PC-9 (cell line): ENCODE measurements at regions not wholly inside any gene's neighbourhood (a gene's known extent, or its start where the extent isn't known, plus 50 kb on each side); places are given as distances from the start of the nearest gene placed in this dataset.

Experiments used
- BruUV-seq: library from RNA; stranded (reverse); fragments of 400-500 nt; replicated peaks from 2 replicates; lab custom pipeline; 2021; lab: Mats Ljungman, UMichigan
- CTCF ChIA-PET: fragments of 300-600 bp; sonication (Branson Sonifier 250); formaldehyde crosslinking; loops from one replicate; lab custom pipeline; 2022; ENCODE audit warnings: antibody characterized with exemption; lab: Charles Lee
- POLR2A ChIA-PET: fragments of 300-600 bp; sonication (Branson Sonifier 250); formaldehyde crosslinking; loops from one replicate; lab custom pipeline; 2022; ENCODE audit warnings: antibody characterized with exemption; ENCODE audit not compliant: unreplicated experiment; lab: Charles Lee
- DNase-seq, 2 experiments: peaks; one replicate each; pipeline versions ENCODE4 v3.0.0 to v3.0.0-alpha.2; 2015 to 2022; ENCODE audit warnings: mixed read lengths in 1 of 2
- H2AFZ ChIP-seq: fragments of 200-600 bp; sonication (generic); 2 replicates; pipeline ENCODE4 v1.8.1; 2017; ENCODE audit warnings: antibody characterized with exemption
- H3F3A ChIP-seq: fragments of 200-600 bp; sonication (generic); 2 replicates; pipeline ENCODE4 v1.8.1; 2017; ENCODE audit warnings: antibody characterized with exemption, mild to moderate bottlenecking, low read depth; ENCODE audit not compliant: insufficient read depth
- H3K27ac ChIP-seq: fragments of 200-600 bp; sonication (generic); 2 replicates; pipeline ENCODE4 v1.6.1; 2016; ENCODE audit warnings: mixed run types
- H3K27me3 ChIP-seq: fragments of 200-600 bp; sonication (generic); 2 replicates; pipeline ENCODE4 v1.6.1; 2016; ENCODE audit warnings: low read depth, mixed run types; ENCODE audit not compliant: insufficient read depth
- H3K36me3 ChIP-seq: fragments of 200-600 bp; sonication (generic); 2 replicates; pipeline ENCODE4 v1.6.1; 2016; ENCODE audit warnings: low read depth, mixed run types
- H3K4me1 ChIP-seq: fragments of 200-600 bp; sonication (generic); replicated peaks from 2 replicates; pipeline ENCODE4 v1.6.1; 2016; ENCODE audit warnings: mixed run types; ENCODE audit not compliant: insufficient read depth
- H3K4me2 ChIP-seq: fragments of 200-600 bp; sonication (generic); 2 replicates; pipeline ENCODE4 v1.6.1; 2017; ENCODE audit warnings: mixed run types
- H3K4me3 ChIP-seq: fragments of 200-600 bp; sonication (generic); 2 replicates; pipeline ENCODE4 v1.6.1; 2016; ENCODE audit warnings: mixed run types
- H3K79me2 ChIP-seq: fragments of 200-600 bp; sonication (generic); 2 replicates; pipeline ENCODE4 v1.6.1; 2017; ENCODE audit warnings: low read depth, mixed run types
- H3K9me2 ChIP-seq: fragments of 200-600 bp; sonication (generic); 2 replicates; pipeline ENCODE4 v1.8.1; 2017; ENCODE audit warnings: mild to moderate bottlenecking; ENCODE audit not compliant: insufficient read depth
- H3K9me3 ChIP-seq: fragments of 200-600 bp; sonication (generic); 2 replicates; pipeline ENCODE4 v1.8.1; 2016; ENCODE audit warnings: low read depth; ENCODE audit not compliant: insufficient read depth
- H4K20me1 ChIP-seq: fragments of 200-600 bp; sonication (generic); 2 replicates; pipeline ENCODE4 v1.8.1; 2017; ENCODE audit not compliant: insufficient read depth
- EZH2 ChIP-seq: fragments of 200-600 bp; sonication (generic); IDR thresholded peaks from 2 replicates; pipeline ENCODE4 v1.8.0; 2017; ENCODE audit warnings: antibody characterized with exemption, low read depth
- intact Hi-C: fragments of 100-400 bp; cut with micrococcal nuclease; formaldehyde crosslinking; loops from one replicate; pipeline ENCODE4 v1.10.0; 2022; ENCODE audit not compliant: unreplicated experiment
- TF ChIP-seq, protein P1 (sequence below): fragments of 200-600 bp; sonication (generic); conservative IDR thresholded peaks from 2 replicates; pipeline ENCODE4 v1.6.1; 2017; ENCODE audit warnings: mixed run types, antibody characterized with exemption, mild to moderate bottlenecking, moderate library complexity

DNA sequence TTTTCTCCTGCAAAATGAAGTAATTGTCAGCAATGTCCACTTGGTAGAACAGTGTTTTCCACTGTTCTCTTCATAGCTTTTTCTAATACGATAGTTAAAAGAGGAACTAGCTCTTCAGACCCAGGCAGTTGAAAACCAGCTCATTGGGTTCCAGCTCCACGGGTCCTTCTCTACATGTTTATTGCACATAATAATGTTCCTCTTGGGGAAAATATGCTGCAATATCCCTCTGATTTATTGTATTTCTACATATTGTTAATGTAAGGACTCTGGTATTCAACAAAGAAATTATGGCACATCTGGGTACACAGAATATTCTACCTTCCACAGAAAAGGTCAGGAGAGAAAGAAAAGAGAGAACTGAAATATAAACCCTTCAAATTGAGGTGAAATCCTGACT, 473.4 kb downstream of the TRIML1 start:
- H3K27ac ChIP-seq: no peak overlapping the region
- no peak for TF ChIP-seq EZH2
- TF ChIP-seq, protein P1, sequence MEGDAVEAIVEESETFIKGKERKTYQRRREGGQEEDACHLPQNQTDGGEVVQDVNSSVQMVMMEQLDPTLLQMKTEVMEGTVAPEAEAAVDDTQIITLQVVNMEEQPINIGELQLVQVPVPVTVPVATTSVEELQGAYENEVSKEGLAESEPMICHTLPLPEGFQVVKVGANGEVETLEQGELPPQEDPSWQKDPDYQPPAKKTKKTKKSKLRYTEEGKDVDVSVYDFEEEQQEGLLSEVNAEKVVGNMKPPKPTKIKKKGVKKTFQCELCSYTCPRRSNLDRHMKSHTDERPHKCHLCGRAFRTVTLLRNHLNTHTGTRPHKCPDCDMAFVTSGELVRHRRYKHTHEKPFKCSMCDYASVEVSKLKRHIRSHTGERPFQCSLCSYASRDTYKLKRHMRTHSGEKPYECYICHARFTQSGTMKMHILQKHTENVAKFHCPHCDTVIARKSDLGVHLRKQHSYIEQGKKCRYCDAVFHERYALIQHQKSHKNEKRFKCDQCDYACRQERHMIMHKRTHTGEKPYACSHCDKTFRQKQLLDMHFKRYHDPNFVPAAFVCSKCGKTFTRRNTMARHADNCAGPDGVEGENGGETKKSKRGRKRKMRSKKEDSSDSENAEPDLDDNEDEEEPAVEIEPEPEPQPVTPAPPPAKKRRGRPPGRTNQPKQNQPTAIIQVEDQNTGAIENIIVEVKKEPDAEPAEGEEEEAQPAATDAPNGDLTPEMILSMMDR: no peak
- H3K36me3 ChIP-seq: no peaks in the 10 kb centered on the region
- H3F3A ChIP-seq: no peaks in the 10 kb centered on the region
- H3K9me2 ChIP-seq: no peaks in the 10 kb centered on the region
- H3K79me2 ChIP-seq: no peaks in the 10 kb centered on the region
- ChIA-PET POLR2A (no interaction called here), CTCF (no interaction called here)
- intact Hi-C loops: no loop called here
- no peaks in the 10 kb centered on the region for H3K4me1 ChIP-seq
- H3K9me3 ChIP-seq: no peaks in the 10 kb centered on the region
- no peak overlapping the region for H3K4me3 ChIP-seq
- H3K27me3 ChIP-seq: 0 out of 2 replicates have a peak, but pooled peaks cover 3% of the 10 kb centered on the region
- no peak for DNase-seq
- no TSS peak for BruUV-seq
- H4K20me1 ChIP-seq: no peaks in the 10 kb centered on the region
- no peak overlapping the region for H2AFZ ChIP-seq
- no peak overlapping the region for H3K4me2 ChIP-seq

DNA sequence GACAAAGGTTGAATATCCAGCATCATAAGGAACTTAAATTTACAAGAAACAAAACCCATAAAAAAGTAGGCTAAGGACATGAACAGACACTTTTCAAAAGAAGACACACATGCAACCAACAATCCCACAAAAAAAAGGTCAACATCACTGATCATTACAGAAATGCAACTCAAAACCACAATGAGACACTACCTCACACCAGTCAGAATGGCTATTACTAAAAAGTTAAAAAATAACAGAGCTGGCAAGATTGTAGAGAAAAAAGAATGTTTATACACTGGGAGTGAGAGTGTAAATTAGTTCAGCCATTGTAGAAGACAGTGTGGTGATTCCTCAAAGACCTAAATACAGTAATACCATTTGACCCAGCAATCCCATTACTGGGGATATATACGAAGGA, 474.7 kb downstream of the TRIML1 start:
- no peak for DNase-seq
- H3K27me3 ChIP-seq: no peaks in the 10 kb centered on the region
- H3K9me3 ChIP-seq: no peaks in the 10 kb centered on the region
- H3K9me2 ChIP-seq: no peaks in the 10 kb centered on the region
- no peaks in the 10 kb centered on the region for H3K4me1 ChIP-seq
- no peak overlapping the region for H3K27ac ChIP-seq
- no peaks in the 10 kb centered on the region for H4K20me1 ChIP-seq
- no peak for TF ChIP-seq EZH2
- TF ChIP-seq, protein P1: no peak
- BruUV-seq: no TSS peak
- no peak overlapping the region for H2AFZ ChIP-seq
- intact Hi-C loops: no loop called here
- H3K4me3 ChIP-seq: no peak overlapping the region
- ChIA-PET POLR2A (no interaction called here), CTCF (no interaction called here)
- H3K4me2 ChIP-seq: no peak overlapping the region
- no peaks in the 10 kb centered on the region for H3K36me3 ChIP-seq
- no peaks in the 10 kb centered on the region for H3F3A ChIP-seq
- H3K79me2 ChIP-seq: no peaks in the 10 kb centered on the region

DNA sequence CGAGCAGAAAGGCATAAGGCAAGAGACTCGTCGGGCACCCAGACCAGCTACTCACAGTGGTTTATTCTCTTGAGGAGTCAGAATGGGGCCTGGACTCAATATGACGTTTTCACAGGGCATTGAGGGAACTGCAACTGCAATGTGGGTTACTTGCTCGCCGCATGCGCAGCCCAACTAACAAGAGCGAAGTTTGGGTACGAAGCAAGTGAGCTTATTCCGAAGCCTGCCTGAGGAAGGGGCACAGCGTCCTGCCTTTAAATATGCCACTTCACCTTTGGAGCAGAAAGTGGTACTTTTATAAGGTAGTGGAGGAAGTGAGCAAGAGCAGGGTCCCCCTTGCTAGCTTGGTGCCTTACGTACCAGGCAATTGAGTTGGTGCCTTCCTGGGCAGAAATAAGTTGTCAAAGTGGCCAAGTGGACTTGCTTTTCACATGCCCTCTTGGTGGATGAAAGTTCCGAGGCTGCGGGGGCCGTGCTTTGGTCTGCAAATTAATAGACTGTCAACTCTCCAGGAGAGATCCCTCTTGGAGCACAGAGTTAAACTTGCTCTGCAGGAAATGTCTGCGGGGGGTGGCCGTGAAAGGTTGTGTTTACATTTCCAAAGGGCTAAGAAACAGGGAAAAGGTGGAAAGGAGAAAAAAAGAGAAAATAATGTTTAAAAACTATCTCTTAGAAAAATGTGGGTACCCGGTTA, 480.4 kb downstream of the TRIML1 start:
- Histone ChIP-seq H4K20me1 (no peaks in the 10 kb centered on the region), H3K36me3 (no peaks in the 10 kb centered on the region), H3K79me2 (no peaks in the 10 kb centered on the region), H3K9me2 (no peaks in the 10 kb centered on the region), H3K4me1 (no peaks in the 10 kb centered on the region), H3K27ac (no peak overlapping the region), H3K4me2 (no peak overlapping the region), H2AFZ (no peak overlapping the region), H3K9me3 (no peaks in the 10 kb centered on the region), H3K27me3 (no peaks in the 10 kb centered on the region), H3K4me3 (no peak overlapping the region), H3F3A (no peaks in the 10 kb centered on the region)
- DNase-seq: no peak
- ChIA-PET POLR2A (no interaction called here), CTCF (no interaction called here)
- no TSS peak for BruUV-seq
- intact Hi-C loops: no loop called here
- no peak for TF ChIP-seq EZH2
- TF ChIP-seq, protein P1: no peak
